Activated CD4-positive, alpha-beta T cell treated with anti-CD3 and anti-CD28 coated beads, Interleukin-2, amount 10 ng/mL, durations not matched to agents 7 days and 5 days (primary cell): ENCODE measurements at regions not wholly inside any gene's neighbourhood (a gene's known extent, or its start where the extent isn't known, plus 50 kb on each side); places are given as distances from the start of the nearest gene placed in this dataset.

ENCODE experiments used
- CTCF ChIA-PET: fragments of 350-600 bp; sonication (Branson Sonifier 250); formaldehyde crosslinking; loops from one replicate; lab custom pipeline; 2021; ENCODE audit warnings: antibody characterized with exemption; lab: Charles Lee
- POLR2A ChIA-PET: fragments of 350-600 bp; sonication (Branson Sonifier 250); formaldehyde crosslinking; loops from one replicate; lab custom pipeline; 2021; ENCODE audit warnings: antibody characterized with exemption; lab: Charles Lee
- DNase-seq: peaks from one replicate; pipeline ENCODE4 v3.0.0-alpha.2; 2020
- H3K27ac Mint-ChIP-seq: one replicate; pipeline ENCODE4 v1.8.0; 2021; ENCODE audit warnings: mild to moderate bottlenecking, moderate library complexity, mixed read lengths
- H3K27me3 Mint-ChIP-seq: one replicate; pipeline ENCODE4 v1.8.0; 2021; ENCODE audit warnings: mixed read lengths
- H3K36me3 Mint-ChIP-seq: one replicate; pipeline ENCODE4 v1.8.0; 2021; ENCODE audit warnings: low read depth, mixed read lengths
- H3K4me1 Mint-ChIP-seq: one replicate; pipeline ENCODE4 v1.8.0; 2021; ENCODE audit warnings: mixed read lengths
- H3K4me3 Mint-ChIP-seq: one replicate; pipeline ENCODE4 v1.8.0; 2021; ENCODE audit warnings: mild to moderate bottlenecking, moderate library complexity, mixed read lengths
- H3K9me3 Mint-ChIP-seq: one replicate; pipeline ENCODE4 v1.8.0; 2021; ENCODE audit warnings: mixed read lengths

GRCh38 chr14:38063711-38064320 is 143.9 kb upstream of the SSTR1 start:
- POLR2A ChIA-PET = no interaction called here
- H3K9me3 Mint-ChIP-seq = peaks cover 23% of the 10 kb centered on the region

DNA sequence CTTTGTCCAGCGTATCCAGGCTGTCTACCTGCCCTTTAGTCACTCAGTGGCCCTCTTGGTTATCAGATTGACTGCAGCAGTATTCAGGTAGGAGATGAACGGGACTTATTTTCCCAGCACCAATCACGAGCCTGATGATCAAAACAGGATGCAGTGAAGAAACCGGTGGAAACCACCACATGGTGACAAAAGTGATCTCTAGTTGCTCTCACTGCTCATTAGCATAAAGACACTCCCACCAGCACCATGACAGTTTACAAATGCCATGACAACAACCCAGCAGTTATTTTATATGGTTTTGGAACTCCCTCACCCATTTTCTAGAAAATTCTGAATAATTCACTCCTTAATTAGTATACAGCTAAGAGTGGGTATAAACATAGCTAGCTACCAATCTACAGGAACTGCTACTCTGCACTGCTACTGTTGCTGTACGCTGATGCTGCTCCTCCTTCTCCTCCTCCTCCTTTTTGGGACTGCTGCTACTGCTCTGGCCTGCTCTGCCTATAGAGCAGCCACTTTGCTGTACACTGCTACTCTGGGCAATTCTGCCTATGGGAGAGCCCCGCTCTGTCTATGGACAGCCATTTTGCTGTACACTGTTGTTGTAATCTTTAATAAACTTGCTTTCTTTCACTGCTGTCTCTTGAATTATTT is 142.5 kb upstream of the SSTR1 start:
- Mint-ChIP-seq H3K4me1 (peaks cover 19% of the 10 kb centered on the region), H3K9me3 (peaks cover 17% of the 10 kb centered on the region), H3K27ac (peak overlapping the region; percentile 74), H3K4me3 (peak overlapping the region; percentile 12), H3K36me3 (no peaks in the 10 kb centered on the region), H3K27me3 (no peaks in the 10 kb centered on the region)
- DNase-seq = peak; percentile 78
- ChIA-PET CTCF (no interaction called here), POLR2A (no interaction called here)

More at GRCh38 chr14:38063711-38064320, 143.9 kb upstream of the SSTR1 start:
- H3K27me3 Mint-ChIP-seq = no peaks in the 10 kb centered on the region
- CTCF ChIA-PET = no interaction called here
- H3K36me3 Mint-ChIP-seq = no peaks in the 10 kb centered on the region
- no peak overlapping the region for H3K4me3 Mint-ChIP-seq
- no peak for DNase-seq
- H3K27ac Mint-ChIP-seq = no peak overlapping the region
- peaks cover 19% of the 10 kb centered on the region for H3K4me1 Mint-ChIP-seq

- Mint-ChIP-seq H3K36me3 (peaks cover 5% of the 10 kb centered on the region), H3K4me1 (peaks cover 40% of the 10 kb centered on the region), H3K27ac (no peak overlapping the region), H3K4me3 (no peak overlapping the region), H3K27me3 (no peaks in the 10 kb centered on the region), H3K9me3 (peaks cover 3% of the 10 kb centered on the region)
- no peak for DNase-seq
- CTCF ChIA-PET = no interaction called here
- POLR2A ChIA-PET = no interaction called here
Observed at GRCh38 chr14:38070061-38070588, 137.6 kb upstream of the SSTR1 start.

DNA sequence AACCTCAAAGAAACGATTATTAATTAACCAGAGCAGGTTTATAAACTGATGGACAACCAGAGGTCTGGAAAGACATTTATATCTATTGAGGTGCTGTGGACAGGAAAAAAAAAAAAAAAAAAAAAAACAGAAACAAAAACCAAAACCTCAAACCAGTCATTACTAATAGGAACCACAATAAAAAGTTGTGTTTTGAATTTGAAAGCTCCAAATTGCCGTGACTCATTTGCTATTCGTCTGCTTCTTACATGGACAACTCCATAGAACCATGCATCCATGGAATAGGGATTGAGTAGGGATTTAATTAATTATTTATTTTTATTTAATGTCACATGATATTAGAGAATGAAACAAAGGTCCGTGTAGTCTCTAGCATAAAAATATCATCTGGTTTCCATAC is 134.1 kb upstream of the SSTR1 start:
- Mint-ChIP-seq H3K27me3 (no peaks in the 10 kb centered on the region), H3K4me3 (no peak overlapping the region), H3K4me1 (peaks cover 42% of the 10 kb centered on the region), H3K36me3 (peaks cover 9% of the 10 kb centered on the region), H3K27ac (no peak overlapping the region), H3K9me3 (peaks cover 3% of the 10 kb centered on the region)
- no peak for DNase-seq
- ChIA-PET POLR2A (no interaction called here), CTCF (no interaction called here)

- CTCF ChIA-PET = no interaction called here
- Mint-ChIP-seq H3K9me3 (peaks cover 3% of the 10 kb centered on the region), H3K4me3 (peak overlapping the region; percentile 16), H3K27me3 (no peaks in the 10 kb centered on the region), H3K27ac (peak overlapping the region; percentile 57), H3K36me3 (peaks cover 9% of the 10 kb centered on the region), H3K4me1 (peaks cover 47% of the 10 kb centered on the region)
- DNase-seq = no peak
- POLR2A ChIA-PET = no interaction called here
Observed at GRCh38 chr14:38074081-38074480, 133.6 kb upstream of the SSTR1 start.

GRCh38 chr14:38074754-38075153 is 132.9 kb upstream of the SSTR1 start:
- Mint-ChIP-seq H3K36me3 (peaks cover 9% of the 10 kb centered on the region), H3K9me3 (peaks cover 3% of the 10 kb centered on the region), H3K27me3 (no peaks in the 10 kb centered on the region), H3K4me3 (no peak overlapping the region), H3K4me1 (peaks cover 53% of the 10 kb centered on the region), H3K27ac (peak overlapping the region; percentile 57)
- peak; percentile 46 for DNase-seq
- ChIA-PET CTCF (no interaction called here), POLR2A (no interaction called here)

- Mint-ChIP-seq H3K4me1 (peaks cover 45% of the 10 kb centered on the region), H3K4me3 (no peak overlapping the region), H3K27me3 (no peaks in the 10 kb centered on the region), H3K27ac (peak overlapping the region; percentile 63), H3K9me3 (peaks cover 5% of the 10 kb centered on the region), H3K36me3 (peaks cover 9% of the 10 kb centered on the region)
- ChIA-PET CTCF (no interaction called here), POLR2A (no interaction called here)
- DNase-seq = peak; percentile 61
Observed at GRCh38 chr14:38078393-38078792, 129.3 kb upstream of the SSTR1 start.

DNA sequence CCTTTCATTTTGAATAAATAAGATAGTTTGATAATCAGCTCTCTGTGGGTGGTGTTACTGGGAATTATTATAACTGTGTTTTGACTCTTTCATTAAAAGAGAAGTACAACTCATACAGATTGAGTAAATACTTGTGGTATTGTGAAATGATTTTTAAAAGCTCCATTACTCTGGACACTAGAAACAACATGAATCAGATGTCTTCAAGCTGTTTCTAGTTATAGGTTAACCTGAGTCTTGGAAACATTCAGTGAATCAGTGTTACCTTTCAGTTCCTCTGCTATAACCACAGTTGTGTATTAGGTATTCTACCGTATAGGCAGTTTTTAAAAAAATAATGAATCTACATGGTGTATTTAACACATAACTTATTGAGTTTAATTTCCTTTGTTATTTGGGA is 128.4 kb upstream of the SSTR1 start:
- H3K27ac Mint-ChIP-seq = peak overlapping the region; percentile 12
- H3K4me1 Mint-ChIP-seq = peaks cover 39% of the 10 kb centered on the region
- POLR2A ChIA-PET = no interaction called here
- CTCF ChIA-PET = no interaction called here
- H3K27me3 Mint-ChIP-seq = no peaks in the 10 kb centered on the region
- peaks cover 4% of the 10 kb centered on the region for H3K9me3 Mint-ChIP-seq
- no peak overlapping the region for H3K4me3 Mint-ChIP-seq
- no peak for DNase-seq
- peaks cover 9% of the 10 kb centered on the region for H3K36me3 Mint-ChIP-seq

GRCh38 chr14:38079886-38080285 is 127.8 kb upstream of the SSTR1 start:
- no peak overlapping the region for H3K4me3 Mint-ChIP-seq
- POLR2A ChIA-PET = no interaction called here
- peaks cover 2% of the 10 kb centered on the region for H3K9me3 Mint-ChIP-seq
- peaks cover 33% of the 10 kb centered on the region for H3K4me1 Mint-ChIP-seq
- no peak for DNase-seq
- CTCF ChIA-PET = no interaction called here
- H3K27me3 Mint-ChIP-seq = no peaks in the 10 kb centered on the region
- no peak overlapping the region for H3K27ac Mint-ChIP-seq
- peaks cover 6% of the 10 kb centered on the region for H3K36me3 Mint-ChIP-seq

DNA sequence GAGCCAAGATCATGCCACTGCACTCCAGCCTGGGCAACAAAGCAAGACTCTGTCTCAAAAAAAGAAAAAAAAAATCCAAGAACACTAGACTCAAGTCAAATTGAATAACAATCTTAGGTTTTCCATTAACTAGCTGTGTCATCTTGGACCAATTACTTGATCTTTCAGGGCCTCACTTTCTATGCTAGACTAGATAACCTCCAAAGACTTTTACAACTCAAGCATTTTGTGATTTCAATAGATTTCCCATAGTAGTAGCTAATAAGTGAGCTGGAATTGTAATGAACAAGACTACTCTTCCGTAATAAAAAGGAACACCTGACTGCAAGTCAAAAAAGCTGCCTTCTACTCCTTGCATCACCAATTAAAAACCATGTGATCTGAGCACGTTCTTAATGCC is 127.0 kb upstream of the SSTR1 start:
- peaks cover 2% of the 10 kb centered on the region for H3K9me3 Mint-ChIP-seq
- H3K27me3 Mint-ChIP-seq = no peaks in the 10 kb centered on the region
- DNase-seq = no peak
- H3K27ac Mint-ChIP-seq = no peak overlapping the region
- ChIA-PET CTCF (no interaction called here), POLR2A (no interaction called here)
- H3K36me3 Mint-ChIP-seq = peaks cover 3% of the 10 kb centered on the region
- no peak overlapping the region for H3K4me3 Mint-ChIP-seq
- H3K4me1 Mint-ChIP-seq = peaks cover 30% of the 10 kb centered on the region

DNA sequence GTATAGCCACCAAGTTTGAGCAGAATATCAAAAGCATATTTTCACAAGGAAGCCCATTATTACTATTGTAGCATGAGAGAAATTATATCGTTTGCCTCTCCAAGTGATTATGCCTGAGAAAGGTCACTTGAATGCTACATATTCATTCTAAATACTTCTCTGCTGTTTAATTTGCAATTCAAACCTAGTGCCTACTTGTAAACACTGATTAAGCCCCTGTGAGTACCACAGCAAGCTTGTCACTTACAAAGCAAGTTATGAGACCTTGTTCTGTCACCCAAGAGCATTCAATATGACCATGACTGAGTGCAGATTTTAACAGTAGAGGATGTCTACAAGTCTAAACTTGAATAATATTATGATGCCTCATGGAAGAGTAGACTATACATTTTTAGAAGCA is 124.7 kb upstream of the SSTR1 start:
- Mint-ChIP-seq H3K4me1 (peaks cover 21% of the 10 kb centered on the region), H3K4me3 (no peak overlapping the region), H3K9me3 (peaks cover 2% of the 10 kb centered on the region), H3K36me3 (no peaks in the 10 kb centered on the region), H3K27ac (no peak overlapping the region), H3K27me3 (no peaks in the 10 kb centered on the region)
- no peak for DNase-seq
- ChIA-PET POLR2A (no interaction called here), CTCF (no interaction called here)

GRCh38 chr14:38089123-38089522 is 118.6 kb upstream of the SSTR1 start:
- no peaks in the 10 kb centered on the region for H3K27me3 Mint-ChIP-seq
- CTCF ChIA-PET = no interaction called here
- peaks cover 4% of the 10 kb centered on the region for H3K36me3 Mint-ChIP-seq
- DNase-seq = no peak
- no peak overlapping the region for H3K27ac Mint-ChIP-seq
- H3K4me1 Mint-ChIP-seq = peaks cover 2% of the 10 kb centered on the region
- H3K4me3 Mint-ChIP-seq = no peak overlapping the region
- POLR2A ChIA-PET = no interaction called here
- peaks cover 7% of the 10 kb centered on the region for H3K9me3 Mint-ChIP-seq

DNA sequence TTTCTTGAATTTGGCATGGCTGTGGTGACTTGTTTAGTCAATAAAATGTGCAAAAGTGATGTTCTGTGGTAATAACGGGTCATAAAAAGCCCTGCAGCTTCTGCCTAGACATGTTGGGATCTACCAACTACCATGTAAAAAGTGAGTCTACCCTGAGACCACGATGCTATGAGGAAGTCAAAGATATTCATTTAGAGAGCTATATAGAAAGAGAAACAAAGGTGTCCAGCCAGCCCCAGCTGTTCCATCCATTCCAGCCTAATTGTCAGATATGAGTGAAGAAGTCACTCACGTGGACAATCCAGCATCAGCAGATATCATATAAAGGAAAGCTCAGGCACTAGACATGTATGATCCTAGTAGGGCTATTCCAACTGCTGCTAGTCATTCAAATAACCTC is 117.2 kb upstream of the SSTR1 start:
- H3K4me3 Mint-ChIP-seq = no peak overlapping the region
- H3K36me3 Mint-ChIP-seq = peaks cover 4% of the 10 kb centered on the region
- POLR2A ChIA-PET = no interaction called here
- DNase-seq = no peak
- CTCF ChIA-PET = no interaction called here
- H3K27me3 Mint-ChIP-seq = peaks cover 3% of the 10 kb centered on the region
- peaks cover 10% of the 10 kb centered on the region for H3K9me3 Mint-ChIP-seq
- H3K4me1 Mint-ChIP-seq = peaks cover 3% of the 10 kb centered on the region
- no peak overlapping the region for H3K27ac Mint-ChIP-seq
